Stimulated activated CD4-positive, alpha-beta T cell treated with anti-CD3 and anti-CD28 coated beads, Interleukin-12 subunit alpha, Interleukin-12 subunit beta, amount 100 ng/mL, for 24 hours (primary cell): ENCODE measurements at regions not wholly inside any gene's neighbourhood (a gene's known extent, or its start where the extent isn't known, plus 50 kb on each side); places are given as distances from the start of the nearest gene placed in this dataset.

ENCODE experiments used
- DNase-seq, 2 experiments: peaks; one replicate each; pipeline ENCODE4 v3.0.0-alpha.2; 2020; ENCODE audit warnings: low read depth in 2 of 2

- DNase-seq = no peak
These were observed 257.7 kb downstream of the SLITRK6 start for GRCh38 chr13:85541476-85541875.

DNA sequence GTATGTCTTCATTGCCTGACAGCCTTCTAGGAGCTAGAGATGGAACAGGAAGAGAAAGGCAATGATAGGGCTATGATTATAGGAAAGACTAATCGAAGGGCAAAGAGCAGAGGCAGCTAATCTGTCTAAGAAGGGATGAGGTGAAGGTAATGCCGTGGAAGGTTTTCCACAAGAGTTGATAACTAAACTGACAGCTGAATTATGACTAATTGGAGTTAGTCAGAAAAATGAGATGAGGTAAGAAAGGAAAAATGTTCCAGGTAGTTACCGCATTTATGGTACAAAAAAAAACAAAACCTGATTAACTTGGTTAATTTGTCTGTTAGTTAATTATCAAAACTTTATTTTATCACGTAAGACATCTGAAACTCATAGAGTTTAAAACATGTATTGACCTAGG is 260.3 kb downstream of the SLITRK6 start:
- DNase-seq = no peak

GRCh38 chr13:85537601-85538000 is 261.6 kb downstream of the SLITRK6 start:
- no peak for DNase-seq

- no peak for DNase-seq
These were observed 262.5 kb downstream of the SLITRK6 start for GRCh38 chr13:85536706-85537105.

DNA sequence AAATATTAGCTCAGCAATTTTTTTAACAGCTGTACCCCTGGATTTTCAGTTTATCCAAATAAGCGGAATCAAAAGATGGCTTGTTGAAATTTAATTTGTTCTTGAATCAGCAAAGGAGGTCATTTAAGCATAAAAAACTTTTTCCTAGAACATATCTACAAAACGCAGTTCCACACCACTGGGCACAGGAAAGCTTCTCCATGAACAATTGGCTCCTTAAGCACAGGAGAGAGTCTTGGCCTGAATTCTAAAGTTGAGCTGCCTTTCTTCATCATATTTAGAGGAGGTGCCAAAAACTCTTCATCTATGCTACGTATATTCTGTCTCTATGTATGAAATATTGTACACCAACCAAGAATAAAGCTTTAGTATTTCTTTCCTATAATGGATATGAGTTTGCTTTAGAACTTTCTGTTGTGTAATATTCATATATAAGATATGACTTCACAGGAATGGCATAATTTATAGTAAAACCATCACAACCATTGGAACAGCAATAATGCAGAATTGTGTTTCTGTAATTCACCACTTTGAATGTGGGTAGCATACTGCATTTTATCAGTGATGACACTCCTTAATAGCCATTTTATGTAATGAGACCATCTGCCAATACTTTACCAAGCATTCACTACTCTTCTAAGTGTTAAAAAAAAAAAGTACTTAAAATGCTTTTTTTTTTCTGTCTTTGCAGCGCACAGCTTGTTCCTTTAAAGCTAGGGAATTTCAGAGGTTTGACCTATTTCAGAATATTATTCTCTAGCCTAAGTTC is 263.7 kb downstream of the SLITRK6 start:
- DNase-seq = no peak

DNA sequence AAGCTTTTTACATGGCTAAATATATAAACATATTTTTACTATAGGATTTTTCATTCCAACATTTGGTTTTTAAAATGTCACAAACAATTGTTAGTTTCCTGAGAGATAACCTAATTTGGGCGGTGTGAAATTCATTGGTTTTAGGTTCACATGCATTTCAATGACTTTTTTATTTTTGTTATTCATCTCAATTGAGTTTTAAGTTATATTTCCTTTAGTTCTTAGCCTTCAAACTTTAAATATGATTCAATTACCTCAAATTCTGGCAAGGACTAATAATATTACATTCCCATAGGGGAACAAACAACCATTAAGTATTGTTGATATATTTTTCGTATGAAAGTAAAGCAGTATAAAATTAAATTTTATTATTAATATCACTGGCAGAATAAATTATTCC is 265.3 kb downstream of the SLITRK6 start:
- no peak for DNase-seq

DNA sequence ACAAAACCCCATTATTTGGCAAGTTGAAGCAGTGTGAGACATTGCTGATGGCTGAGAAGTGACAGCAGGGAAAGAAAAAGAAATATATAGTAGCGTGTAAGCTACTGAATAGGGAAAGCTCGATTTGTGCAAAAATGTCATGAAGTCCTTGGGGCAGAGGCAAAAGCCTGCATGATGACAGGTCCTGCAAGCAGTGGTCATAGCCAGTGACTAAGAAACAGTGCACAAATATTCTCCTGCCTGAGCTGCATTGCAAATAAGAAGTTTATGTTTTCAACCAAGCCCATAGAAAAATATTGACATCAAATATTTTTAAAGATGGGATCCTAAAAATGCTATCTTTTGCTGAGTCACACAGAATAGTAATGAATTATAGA is 270.0 kb downstream of the SLITRK6 start:
- no peak for DNase-seq

DNA sequence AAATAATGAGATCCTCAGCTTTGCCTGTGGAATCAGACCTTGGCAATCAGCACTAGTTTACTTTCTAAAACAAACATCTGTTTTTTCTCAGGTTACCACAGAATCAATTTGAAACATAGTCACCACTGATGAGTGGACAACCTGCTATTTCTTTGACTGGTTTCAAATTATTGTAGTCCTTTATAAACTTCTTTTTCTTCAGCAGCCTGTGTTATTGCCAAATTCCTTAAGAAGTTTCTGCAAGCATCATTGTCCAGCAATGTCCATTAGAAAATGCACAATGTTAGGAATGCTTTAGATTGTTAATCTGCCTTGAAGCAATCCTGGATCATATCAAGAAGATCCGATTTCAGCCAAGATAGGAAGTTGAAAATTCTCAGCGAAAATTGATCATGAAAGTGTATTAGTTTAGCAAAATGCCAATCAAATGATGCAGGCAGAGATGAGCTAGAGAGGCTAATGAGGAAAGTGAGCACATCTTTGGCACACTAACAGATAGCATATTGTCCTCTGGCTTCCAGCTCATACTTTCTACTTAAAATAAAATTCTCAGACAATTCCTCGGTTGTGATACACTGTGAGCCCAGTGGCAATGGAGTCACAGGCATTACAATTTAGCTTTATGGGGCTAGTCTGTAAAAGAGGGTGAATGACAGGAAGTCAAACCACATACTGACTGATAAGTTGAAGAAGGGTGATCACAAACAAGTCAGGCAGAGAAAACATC is 270.6 kb downstream of the SLITRK6 start:
- no peak for DNase-seq

GRCh38 chr13:85527316-85527715 is 271.9 kb downstream of the SLITRK6 start:
- DNase-seq = no peak

GRCh38 chr13:85525411-85525810 is 273.8 kb downstream of the SLITRK6 start:
- no peak for DNase-seq

- DNase-seq = no peak
These were observed 277.6 kb downstream of the SLITRK6 start for GRCh38 chr13:85521657-85522056.

- DNase-seq = no peak
These were observed 278.8 kb downstream of the SLITRK6 start for GRCh38 chr13:85520445-85520844.

- no peak for DNase-seq
These were observed 279.9 kb downstream of the SLITRK6 start for GRCh38 chr13:85519363-85519762.

DNA sequence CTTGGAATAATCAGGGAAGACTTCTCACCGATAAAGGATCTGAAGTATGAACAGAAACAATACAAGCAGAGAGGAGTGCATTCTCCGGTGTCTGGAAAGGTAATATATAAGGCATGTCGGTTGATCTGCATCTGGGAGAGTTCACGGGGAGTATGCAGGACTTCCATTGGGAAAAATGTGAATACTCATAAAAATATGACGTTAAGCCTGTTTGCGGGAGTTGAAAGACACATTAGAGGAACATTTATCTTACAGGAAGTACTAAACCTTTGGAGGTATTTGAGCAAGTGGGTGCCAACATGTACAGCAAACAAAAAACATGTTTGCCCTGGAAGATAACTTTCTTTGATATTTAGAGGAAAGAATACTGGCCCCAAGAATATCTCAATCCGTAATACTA is 286.8 kb downstream of the SLITRK6 start:
- no peak for DNase-seq

- no peak for DNase-seq
These were observed 289.7 kb downstream of the SLITRK6 start for GRCh38 chr13:85509512-85509911.

DNA sequence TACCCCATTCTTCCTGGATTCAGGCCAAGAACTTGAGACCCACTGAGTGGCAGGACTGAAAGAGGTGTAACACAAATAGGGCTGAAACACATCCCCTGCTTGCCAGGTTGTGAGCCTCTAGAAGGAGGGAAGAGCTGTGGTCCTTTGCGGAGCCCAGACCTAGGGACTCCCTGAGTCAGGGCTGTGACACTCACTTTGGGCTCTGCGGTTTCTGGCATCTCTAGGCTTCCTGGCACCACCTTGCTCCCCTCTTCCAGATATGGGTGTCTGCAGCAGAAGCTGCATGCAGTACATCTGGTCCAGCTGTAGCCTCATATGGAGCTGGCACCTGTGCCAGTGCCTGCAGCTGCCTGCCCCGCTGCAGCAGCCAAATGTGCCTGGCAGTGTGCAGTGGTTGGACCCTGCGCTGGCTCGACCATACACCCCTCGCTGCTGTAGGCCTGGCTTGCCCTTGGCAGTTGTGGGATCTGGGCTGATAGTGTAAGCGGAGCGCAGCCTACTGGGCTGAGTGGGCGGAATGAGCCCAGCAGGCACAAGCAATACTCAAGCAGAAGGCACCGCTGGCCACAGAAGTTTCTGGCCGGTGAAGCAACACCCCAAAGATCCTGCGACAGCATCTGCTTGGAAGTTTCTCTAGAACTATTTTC is 290.4 kb downstream of the SLITRK6 start:
- no peak for DNase-seq

DNA sequence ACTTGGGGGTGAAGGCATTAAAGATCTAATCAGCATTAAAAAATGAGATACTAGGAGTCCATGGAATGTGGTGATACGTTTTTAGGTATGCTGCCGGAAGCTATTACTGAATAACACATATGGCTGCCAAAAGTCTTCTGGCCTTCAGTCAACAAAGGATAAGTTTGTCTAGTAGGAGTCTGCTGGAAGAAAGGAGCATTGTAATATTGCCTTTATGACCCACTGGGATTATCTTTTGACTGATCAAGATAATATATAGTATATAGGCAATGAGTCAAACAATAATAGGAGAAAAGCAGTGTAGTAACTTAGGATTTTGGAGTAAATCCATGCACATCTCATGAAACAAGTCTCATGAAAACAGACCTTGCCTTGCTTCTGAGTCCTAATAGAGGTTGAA is 295.4 kb downstream of the SLITRK6 start:
- no peak for DNase-seq

- no peak for DNase-seq
These were observed 297.6 kb downstream of the SLITRK6 start for GRCh38 chr13:85501616-85502015.

- no peak for DNase-seq
These were observed 298.4 kb downstream of the SLITRK6 start for GRCh38 chr13:85500696-85501256.

DNA sequence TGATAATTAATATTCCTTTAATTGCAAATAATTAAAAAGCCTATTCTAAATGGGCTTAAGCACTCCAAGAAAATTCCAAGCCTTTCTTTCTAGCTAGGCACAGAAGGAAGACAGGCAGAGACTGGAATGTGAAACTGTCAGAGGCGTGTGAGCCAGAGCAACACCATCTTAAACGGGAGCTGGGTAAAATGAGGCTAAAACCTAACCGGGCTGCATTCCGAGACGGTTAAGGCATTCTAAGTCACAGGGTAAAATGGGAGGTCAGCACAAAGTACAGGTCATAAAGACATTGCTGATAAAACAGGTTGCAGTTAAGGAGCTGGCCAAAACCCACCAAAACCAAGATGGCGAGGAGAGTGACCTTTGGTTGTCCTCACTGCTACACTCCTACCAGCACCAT is 300.4 kb downstream of the SLITRK6 start:
- DNase-seq = no peak

GRCh38 chr13:85497652-85498051 is 301.6 kb downstream of the SLITRK6 start:
- DNase-seq = no peak

GRCh38 chr13:85492283-85492682 is 306.9 kb downstream of the SLITRK6 start:
- no peak for DNase-seq

GRCh38 chr13:85486663-85487062 is 312.6 kb downstream of the SLITRK6 start:
- no peak for DNase-seq
